SJCRH30 (cell line): ENCODE measurements at regions not wholly inside any gene's neighbourhood (a gene's known extent, or its start where the extent isn't known, plus 50 kb on each side); places are given as distances from the start of the nearest gene placed in this dataset.

Experiments used
- DNase-seq, 2 experiments: peaks; one replicate each; pipeline ENCODE4 v3.0.0-alpha.2; 2015 to 2020
- H3K27ac ChIP-seq: fragments of 250-450 bp; sonication (Bioruptor Pico); 2 replicates; pipeline ENCODE4 v1.5.1; 2020; ENCODE audit warnings: mild to moderate bottlenecking, moderate library complexity
- H3K27me3 ChIP-seq: fragments of 250-450 bp; sonication (Bioruptor Pico); 2 replicates; pipeline ENCODE4 v1.5.1; 2020; ENCODE audit warnings: mild to moderate bottlenecking, moderate library complexity
- H3K36me3 ChIP-seq: fragments of 250-450 bp; sonication (Bioruptor Pico); 2 replicates; pipeline ENCODE4 v1.5.1; 2020; ENCODE audit warnings: mild to moderate bottlenecking, moderate library complexity
- H3K4me1 ChIP-seq: fragments of 250-450 bp; sonication (Bioruptor Pico); 2 replicates; pipeline ENCODE4 v1.5.1; 2020; ENCODE audit warnings: mild to moderate bottlenecking, moderate library complexity
- H3K4me3 ChIP-seq: fragments of 250-450 bp; sonication (Bioruptor Pico); 2 replicates; pipeline ENCODE4 v1.5.1; 2020; ENCODE audit warnings: mild to moderate bottlenecking, moderate library complexity
- H3K9me3 ChIP-seq: fragments of 250-450 bp; sonication (Bioruptor Pico); replicated peaks from 2 replicates; pipeline ENCODE4 v1.5.1; 2020; ENCODE audit warnings: mild to moderate bottlenecking, moderate library complexity

- Histone ChIP-seq H3K27ac (no peak overlapping the region), H3K9me3 (no peaks in the 10 kb centered on the region), H3K4me1 (no peaks in the 10 kb centered on the region), H3K27me3 (no peaks in the 10 kb centered on the region), H3K36me3 (no peaks in the 10 kb centered on the region), H3K4me3 (no peak overlapping the region)
- DNase-seq: no peak
Measured at GRCh38 chr10:89829262-89829886, 128.0 kb downstream of the KIF20B start.

- DNase-seq: no peak
- H3K4me3 ChIP-seq: no peak overlapping the region
- H3K27me3 ChIP-seq: no peaks in the 10 kb centered on the region
- H3K4me1 ChIP-seq: no peaks in the 10 kb centered on the region
- no peak overlapping the region for H3K27ac ChIP-seq
- no peaks in the 10 kb centered on the region for H3K9me3 ChIP-seq
- H3K36me3 ChIP-seq: no peaks in the 10 kb centered on the region
Measured at GRCh38 chr10:89829887-89830269, 128.5 kb downstream of the KIF20B start.

GRCh38 chr10:89830624-89831023 lies 129.2 kb downstream of the KIF20B start:
- no peaks in the 10 kb centered on the region for H3K4me1 ChIP-seq
- no peaks in the 10 kb centered on the region for H3K9me3 ChIP-seq
- H3K27ac ChIP-seq: no peak overlapping the region
- H3K4me3 ChIP-seq: no peak overlapping the region
- no peaks in the 10 kb centered on the region for H3K27me3 ChIP-seq
- H3K36me3 ChIP-seq: no peaks in the 10 kb centered on the region
- no peak for DNase-seq

GRCh38 chr10:89836840-89837164 lies 135.4 kb downstream of the KIF20B start:
- H3K4me1 ChIP-seq: no peaks in the 10 kb centered on the region
- no peak for DNase-seq
- H3K27ac ChIP-seq: no peak overlapping the region
- H3K36me3 ChIP-seq: no peaks in the 10 kb centered on the region
- no peaks in the 10 kb centered on the region for H3K9me3 ChIP-seq
- no peak overlapping the region for H3K4me3 ChIP-seq
- H3K27me3 ChIP-seq: no peaks in the 10 kb centered on the region

GRCh38 chr10:89837165-89838043 lies 136.0 kb downstream of the KIF20B start:
- Histone ChIP-seq H3K4me1 (no peaks in the 10 kb centered on the region), H3K36me3 (no peaks in the 10 kb centered on the region), H3K27me3 (no peaks in the 10 kb centered on the region), H3K4me3 (no peak overlapping the region), H3K9me3 (no peaks in the 10 kb centered on the region), H3K27ac (no peak overlapping the region)
- no peak for DNase-seq

- Histone ChIP-seq H3K4me3 (no peak overlapping the region), H3K27ac (no peak overlapping the region), H3K4me1 (no peaks in the 10 kb centered on the region), H3K27me3 (no peaks in the 10 kb centered on the region), H3K36me3 (no peaks in the 10 kb centered on the region), H3K9me3 (no peaks in the 10 kb centered on the region)
- DNase-seq: no peak
Measured at GRCh38 chr10:89838044-89838615, 136.7 kb downstream of the KIF20B start.

- no peaks in the 10 kb centered on the region for H3K4me1 ChIP-seq
- no peak for DNase-seq
- H3K4me3 ChIP-seq: no peak overlapping the region
- H3K27me3 ChIP-seq: no peaks in the 10 kb centered on the region
- H3K27ac ChIP-seq: no peak overlapping the region
- H3K36me3 ChIP-seq: no peaks in the 10 kb centered on the region
- no peaks in the 10 kb centered on the region for H3K9me3 ChIP-seq
Measured at GRCh38 chr10:89845541-89846280, 144.3 kb downstream of the KIF20B start.

- Histone ChIP-seq H3K27ac (no peak overlapping the region), H3K4me3 (no peak overlapping the region), H3K9me3 (no peaks in the 10 kb centered on the region), H3K27me3 (no peaks in the 10 kb centered on the region), H3K4me1 (no peaks in the 10 kb centered on the region), H3K36me3 (no peaks in the 10 kb centered on the region)
- DNase-seq: no peak
Measured at GRCh38 chr10:89846281-89846630, 144.9 kb downstream of the KIF20B start.

- Histone ChIP-seq H3K36me3 (no peaks in the 10 kb centered on the region), H3K27me3 (no peaks in the 10 kb centered on the region), H3K9me3 (no peaks in the 10 kb centered on the region), H3K4me1 (no peaks in the 10 kb centered on the region), H3K4me3 (no peak overlapping the region), H3K27ac (no peak overlapping the region)
- no peak for DNase-seq
Measured at GRCh38 chr10:89846786-89847185, 145.4 kb downstream of the KIF20B start.

GRCh38 chr10:89852872-89853271 lies 151.5 kb downstream of the KIF20B start:
- H3K27me3 ChIP-seq: no peaks in the 10 kb centered on the region
- H3K9me3 ChIP-seq: no peaks in the 10 kb centered on the region
- no peak overlapping the region for H3K4me3 ChIP-seq
- H3K36me3 ChIP-seq: no peaks in the 10 kb centered on the region
- H3K4me1 ChIP-seq: peaks cover 4% of the 10 kb centered on the region
- DNase-seq: no peak
- no peak overlapping the region; the same call in 1 of the 2 replicates for H3K27ac ChIP-seq

- H3K9me3 ChIP-seq: no peaks in the 10 kb centered on the region
- H3K4me1 ChIP-seq: peaks cover 4% of the 10 kb centered on the region
- peak overlapping the region; percentile 52 for H3K4me3 ChIP-seq
- no peaks in the 10 kb centered on the region for H3K27me3 ChIP-seq
- peak overlapping the region; percentile 53 for H3K27ac ChIP-seq
- peak; percentile 66 to 84 for DNase-seq
- H3K36me3 ChIP-seq: no peaks in the 10 kb centered on the region
Measured at GRCh38 chr10:89853781-89854191, 152.4 kb downstream of the KIF20B start.

GRCh38 chr10:89857431-89858042 lies 156.1 kb downstream of the KIF20B start:
- no peaks in the 10 kb centered on the region for H3K9me3 ChIP-seq
- no peak for DNase-seq
- H3K27me3 ChIP-seq: no peaks in the 10 kb centered on the region
- H3K27ac ChIP-seq: no peak overlapping the region
- peaks cover 4% of the 10 kb centered on the region for H3K4me1 ChIP-seq
- no peaks in the 10 kb centered on the region for H3K36me3 ChIP-seq
- H3K4me3 ChIP-seq: no peak overlapping the region

GRCh38 chr10:89861199-89861573 lies 159.8 kb downstream of the KIF20B start:
- DNase-seq: no peak
- Histone ChIP-seq H3K27ac (no peak overlapping the region), H3K36me3 (no peaks in the 10 kb centered on the region), H3K27me3 (no peaks in the 10 kb centered on the region), H3K9me3 (no peaks in the 10 kb centered on the region), H3K4me1 (no peaks in the 10 kb centered on the region), H3K4me3 (no peak overlapping the region)

GRCh38 chr10:89861584-89862301 lies 160.4 kb downstream of the KIF20B start:
- Histone ChIP-seq H3K27me3 (no peaks in the 10 kb centered on the region), H3K4me1 (no peaks in the 10 kb centered on the region), H3K36me3 (no peaks in the 10 kb centered on the region), H3K27ac (no peak overlapping the region), H3K9me3 (no peaks in the 10 kb centered on the region), H3K4me3 (no peak overlapping the region)
- DNase-seq: peak; percentile 11 to 47
